ENCODE measurements at regions not wholly inside any gene's neighbourhood (a gene's known extent, or its start where the extent isn't known, plus 50 kb on each side); places are given as distances from the start of the nearest gene placed in this dataset.

GRCh38 chrX:20594985-20595384, 328.3 kb upstream of the RPS6KA3 start:
- DNase-seq: no peak
- Mint-ChIP-seq H3K9me3 (no peaks in the 10 kb centered on the region), H3K36me3 (ENCODE audit: low read depth) (no peaks in the 10 kb centered on the region), H3K27ac (no peak overlapping the region), H3K4me3 (no peak overlapping the region), H3K27me3 (peaks cover 73% of the 10 kb centered on the region), H3K4me1 (ENCODE audit: low read depth) (peaks cover 30% of the 10 kb centered on the region)

DNA sequence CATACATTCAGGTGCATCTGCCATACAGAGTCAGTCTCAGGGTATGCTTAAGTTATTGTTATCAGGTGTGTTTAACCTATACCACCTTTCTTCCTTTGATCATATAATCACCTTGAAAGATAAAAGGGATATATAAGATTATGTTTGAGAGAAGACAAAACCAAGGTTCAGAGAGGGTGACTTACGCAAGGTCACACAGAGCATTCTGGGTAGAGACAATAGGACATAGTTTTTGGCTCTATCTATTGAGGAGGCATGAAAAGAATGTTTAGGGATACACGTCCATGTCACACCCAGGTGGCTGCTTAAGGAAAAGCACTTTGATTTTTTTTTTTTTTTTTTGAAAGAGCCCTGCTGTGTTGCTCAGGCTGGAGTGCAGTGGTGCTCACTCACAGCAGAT, 327.1 kb upstream of the RPS6KA3 start:
- Mint-ChIP-seq H3K36me3 (ENCODE audit: low read depth) (no peaks in the 10 kb centered on the region), H3K4me3 (no peak overlapping the region), H3K4me1 (ENCODE audit: low read depth) (peaks cover 30% of the 10 kb centered on the region), H3K27me3 (peaks cover 71% of the 10 kb centered on the region), H3K9me3 (peaks cover 2% of the 10 kb centered on the region), H3K27ac (no peak overlapping the region)
- no peak for DNase-seq

- H3K27ac Mint-ChIP-seq: no peak overlapping the region
- H3K36me3 Mint-ChIP-seq (ENCODE audit: low read depth): no peaks in the 10 kb centered on the region
- DNase-seq: no peak
- H3K9me3 Mint-ChIP-seq: peaks cover 6% of the 10 kb centered on the region
- H3K4me1 Mint-ChIP-seq (ENCODE audit: low read depth): peaks cover 30% of the 10 kb centered on the region
- peaks cover 67% of the 10 kb centered on the region for H3K27me3 Mint-ChIP-seq
- H3K4me3 Mint-ChIP-seq: no peak overlapping the region
These were observed 326.7 kb upstream of the RPS6KA3 start for GRCh38 chrX:20593402-20593801.

DNA sequence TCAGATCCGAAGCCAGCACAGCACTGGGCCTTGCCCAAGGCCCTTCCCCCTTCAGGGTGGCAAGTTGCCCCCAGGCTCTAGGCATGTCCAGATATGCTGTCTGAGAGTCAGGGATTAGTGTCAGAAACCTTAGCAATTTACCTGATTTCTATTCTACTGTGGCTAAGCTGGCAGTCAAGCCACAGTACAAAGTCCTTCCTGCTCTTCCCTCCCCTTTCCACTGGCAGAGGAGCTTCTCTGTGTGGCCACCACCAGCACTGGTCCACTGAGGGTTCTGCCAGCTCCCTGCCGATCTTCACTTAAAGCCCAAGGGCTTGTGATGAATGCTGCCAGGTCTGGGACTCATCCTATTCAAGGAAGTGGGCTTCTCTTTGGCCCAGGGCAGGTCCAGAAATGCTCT, 324.5 kb upstream of the RPS6KA3 start:
- DNase-seq: no peak
- H3K4me1 Mint-ChIP-seq (ENCODE audit: low read depth): peaks cover 14% of the 10 kb centered on the region
- peaks cover 6% of the 10 kb centered on the region for H3K9me3 Mint-ChIP-seq
- H3K4me3 Mint-ChIP-seq: no peak overlapping the region
- no peaks in the 10 kb centered on the region for H3K36me3 Mint-ChIP-seq (ENCODE audit: low read depth)
- H3K27me3 Mint-ChIP-seq: peaks cover 56% of the 10 kb centered on the region
- H3K27ac Mint-ChIP-seq: no peak overlapping the region

GRCh38 chrX:20585782-20586181, 319.1 kb upstream of the RPS6KA3 start:
- no peak overlapping the region for H3K4me3 Mint-ChIP-seq
- H3K27ac Mint-ChIP-seq: no peak overlapping the region
- no peaks in the 10 kb centered on the region for H3K36me3 Mint-ChIP-seq (ENCODE audit: low read depth)
- H3K27me3 Mint-ChIP-seq: peaks cover 22% of the 10 kb centered on the region
- peaks cover 6% of the 10 kb centered on the region for H3K9me3 Mint-ChIP-seq
- H3K4me1 Mint-ChIP-seq (ENCODE audit: low read depth): no peaks in the 10 kb centered on the region
- no peak for DNase-seq

- no peaks in the 10 kb centered on the region for H3K9me3 Mint-ChIP-seq
- H3K4me1 Mint-ChIP-seq (ENCODE audit: low read depth): peaks cover 6% of the 10 kb centered on the region
- peaks cover 18% of the 10 kb centered on the region for H3K27me3 Mint-ChIP-seq
- no peak overlapping the region for H3K27ac Mint-ChIP-seq
- H3K4me3 Mint-ChIP-seq: no peak overlapping the region
- DNase-seq: no peak
- no peaks in the 10 kb centered on the region for H3K36me3 Mint-ChIP-seq (ENCODE audit: low read depth)
These were observed 304.9 kb upstream of the RPS6KA3 start for GRCh38 chrX:20571611-20572010.

GRCh38 chrX:20567108-20567507, 300.4 kb upstream of the RPS6KA3 start:
- Mint-ChIP-seq H3K4me1 (ENCODE audit: low read depth) (peaks cover 6% of the 10 kb centered on the region), H3K27me3 (peaks cover 42% of the 10 kb centered on the region), H3K9me3 (no peaks in the 10 kb centered on the region), H3K4me3 (no peak overlapping the region), H3K36me3 (ENCODE audit: low read depth) (no peaks in the 10 kb centered on the region), H3K27ac (no peak overlapping the region)
- no peak for DNase-seq

DNA sequence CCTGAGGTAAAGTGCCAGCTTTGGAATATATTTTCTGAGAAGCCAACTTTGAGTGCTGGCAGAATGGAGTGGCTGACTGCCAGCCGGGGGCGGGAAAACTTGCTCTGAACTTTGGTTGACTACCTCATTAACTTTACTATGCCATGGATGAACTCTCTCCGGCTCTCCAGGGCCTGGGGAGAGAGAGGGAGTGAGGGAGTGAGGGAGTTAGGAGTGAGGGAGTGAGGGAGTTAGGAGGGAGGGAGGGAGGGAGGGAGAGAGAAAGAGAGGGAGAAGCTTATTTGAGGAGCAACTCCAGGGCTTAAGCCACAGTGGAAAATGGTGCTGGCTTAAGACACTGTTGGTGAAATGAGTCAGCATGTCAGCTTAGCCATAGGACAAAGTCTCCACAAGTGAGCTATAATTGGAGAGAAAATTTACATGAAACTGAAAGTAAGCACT, 280.9 kb upstream of the RPS6KA3 start:
- peaks cover 1% of the 10 kb centered on the region for H3K4me1 Mint-ChIP-seq (ENCODE audit: low read depth)
- H3K36me3 Mint-ChIP-seq (ENCODE audit: low read depth): no peaks in the 10 kb centered on the region
- no peak for DNase-seq
- peaks cover 5% of the 10 kb centered on the region for H3K9me3 Mint-ChIP-seq
- peaks cover 30% of the 10 kb centered on the region for H3K27me3 Mint-ChIP-seq
- H3K27ac Mint-ChIP-seq: no peak overlapping the region
- H3K4me3 Mint-ChIP-seq: no peak overlapping the region

GRCh38 chrX:20545538-20545937, 278.8 kb upstream of the RPS6KA3 start:
- no peak overlapping the region for H3K4me3 Mint-ChIP-seq

GRCh38 chrX:20542072-20542471, 275.4 kb upstream of the RPS6KA3 start:
- peaks cover 25% of the 10 kb centered on the region for H3K9me3 Mint-ChIP-seq
- H3K4me3 Mint-ChIP-seq: no peak overlapping the region
- H3K4me1 Mint-ChIP-seq (ENCODE audit: low read depth): peaks cover 1% of the 10 kb centered on the region
- peaks cover 36% of the 10 kb centered on the region for H3K27me3 Mint-ChIP-seq
- no peak overlapping the region for H3K27ac Mint-ChIP-seq
- no peak for DNase-seq
- H3K36me3 Mint-ChIP-seq (ENCODE audit: low read depth): no peaks in the 10 kb centered on the region

More at GRCh38 chrX:20545538-20545937, 278.8 kb upstream of the RPS6KA3 start:
- Mint-ChIP-seq H3K27ac (no peak overlapping the region), H3K9me3 (peaks cover 23% of the 10 kb centered on the region), H3K4me1 (ENCODE audit: low read depth) (peaks cover 1% of the 10 kb centered on the region), H3K27me3 (peaks cover 33% of the 10 kb centered on the region), H3K36me3 (ENCODE audit: low read depth) (no peaks in the 10 kb centered on the region)
- DNase-seq: no peak

- H3K27me3 Mint-ChIP-seq: peaks cover 34% of the 10 kb centered on the region
- no peaks in the 10 kb centered on the region for H3K36me3 Mint-ChIP-seq (ENCODE audit: low read depth)
- H3K27ac Mint-ChIP-seq: no peak overlapping the region
- peaks cover 1% of the 10 kb centered on the region for H3K4me1 Mint-ChIP-seq (ENCODE audit: low read depth)
- H3K4me3 Mint-ChIP-seq: no peak overlapping the region
- peaks cover 25% of the 10 kb centered on the region for H3K9me3 Mint-ChIP-seq
- DNase-seq: no peak
These were observed 272.3 kb upstream of the RPS6KA3 start for GRCh38 chrX:20538974-20539373.

DNA sequence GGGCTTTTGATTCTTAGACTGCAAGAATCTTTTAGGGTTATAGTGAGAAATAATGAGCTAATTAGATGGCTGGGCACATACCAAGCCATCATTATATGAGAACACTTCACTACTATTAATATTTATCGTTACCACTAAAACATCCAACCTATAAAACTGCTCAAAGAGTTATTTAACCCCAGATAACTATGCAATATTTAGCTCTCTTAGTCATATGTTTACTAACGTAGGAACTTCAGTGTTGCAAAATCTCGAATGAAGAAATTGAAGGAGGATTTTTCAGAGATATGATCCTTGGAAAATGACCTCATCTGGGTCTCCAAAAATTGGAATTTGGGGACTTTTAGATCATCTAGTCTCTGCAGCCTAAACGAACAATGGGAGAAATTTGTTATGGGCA, 265.0 kb upstream of the RPS6KA3 start:
- Mint-ChIP-seq H3K9me3 (no peaks in the 10 kb centered on the region), H3K4me1 (ENCODE audit: low read depth) (peaks cover 7% of the 10 kb centered on the region), H3K27me3 (peaks cover 79% of the 10 kb centered on the region), H3K36me3 (ENCODE audit: low read depth) (no peaks in the 10 kb centered on the region), H3K4me3 (no peak overlapping the region), H3K27ac (no peak overlapping the region)
- no peak for DNase-seq

GRCh38 chrX:20530406-20530921, 263.8 kb upstream of the RPS6KA3 start:
- H3K9me3 Mint-ChIP-seq: no peaks in the 10 kb centered on the region
- peaks cover 73% of the 10 kb centered on the region for H3K27me3 Mint-ChIP-seq
- no peaks in the 10 kb centered on the region for H3K36me3 Mint-ChIP-seq (ENCODE audit: low read depth)
- H3K4me1 Mint-ChIP-seq (ENCODE audit: low read depth): peaks cover 7% of the 10 kb centered on the region
- H3K27ac Mint-ChIP-seq: no peak overlapping the region
- H3K4me3 Mint-ChIP-seq: no peak overlapping the region
- peak; percentile 55 for DNase-seq

- Mint-ChIP-seq H3K27ac (no peak overlapping the region), H3K27me3 (peaks cover 70% of the 10 kb centered on the region), H3K36me3 (ENCODE audit: low read depth) (no peaks in the 10 kb centered on the region), H3K4me3 (no peak overlapping the region), H3K4me1 (ENCODE audit: low read depth) (peaks cover 7% of the 10 kb centered on the region), H3K9me3 (no peaks in the 10 kb centered on the region)
- DNase-seq: no peak
These were observed 263.0 kb upstream of the RPS6KA3 start for GRCh38 chrX:20529711-20530110.

DNA sequence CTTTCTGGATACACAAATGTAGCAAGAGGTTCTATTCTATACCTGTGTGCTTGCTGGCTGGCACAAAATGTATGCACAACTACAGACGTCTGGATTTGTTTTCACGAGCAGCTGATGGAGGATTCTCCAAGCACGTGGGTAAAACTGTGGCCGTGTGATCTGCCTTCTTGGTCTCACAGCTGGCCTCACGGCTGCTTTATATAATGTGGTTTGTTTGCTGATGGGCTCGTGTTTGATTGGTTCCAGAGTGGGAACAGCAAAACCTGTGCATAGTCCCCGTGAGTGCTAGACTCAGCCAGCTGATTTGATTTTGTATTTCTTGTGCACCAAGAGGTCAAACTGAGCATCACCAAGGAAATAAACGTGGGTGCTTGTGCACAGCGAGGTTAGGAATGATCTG, 262.6 kb upstream of the RPS6KA3 start:
- H3K9me3 Mint-ChIP-seq: no peaks in the 10 kb centered on the region
- H3K36me3 Mint-ChIP-seq (ENCODE audit: low read depth): no peaks in the 10 kb centered on the region
- peaks cover 67% of the 10 kb centered on the region for H3K27me3 Mint-ChIP-seq
- no peak overlapping the region for H3K27ac Mint-ChIP-seq
- no peak overlapping the region for H3K4me3 Mint-ChIP-seq
- DNase-seq: no peak
- peaks cover 9% of the 10 kb centered on the region for H3K4me1 Mint-ChIP-seq (ENCODE audit: low read depth)

DNA sequence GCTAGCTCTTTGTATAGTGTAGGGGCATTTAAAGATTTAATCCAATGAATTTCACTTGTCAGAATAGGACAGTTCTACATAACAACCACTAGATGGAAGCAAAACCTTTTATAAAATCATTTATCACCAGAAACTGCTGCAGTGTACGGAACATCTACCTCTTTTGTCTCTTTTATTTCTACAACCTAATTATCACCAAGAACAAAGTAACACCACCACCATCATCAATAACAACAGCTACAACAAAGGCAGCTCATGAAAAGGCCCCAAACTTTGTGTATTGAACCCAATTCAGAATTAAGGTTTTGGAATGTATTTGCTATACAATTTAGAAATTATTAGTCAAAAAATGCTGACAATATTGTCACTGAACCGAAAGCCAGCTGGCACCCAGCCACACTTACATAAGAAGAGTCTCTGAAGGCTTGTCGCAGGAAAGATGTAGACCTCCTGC, 260.9 kb upstream of the RPS6KA3 start:
- DNase-seq: no peak
- Mint-ChIP-seq H3K9me3 (no peaks in the 10 kb centered on the region), H3K4me1 (ENCODE audit: low read depth) (peaks cover 20% of the 10 kb centered on the region), H3K36me3 (ENCODE audit: low read depth) (no peaks in the 10 kb centered on the region), H3K4me3 (no peak overlapping the region), H3K27ac (no peak overlapping the region), H3K27me3 (peaks cover 57% of the 10 kb centered on the region)

Data from activated T-cell treated with anti-CD3 and anti-CD28 coated beads, Interleukin-2, amount 50 U/mL, for 24 hours (primary cell).